ENCODE measurements at regions not wholly inside any gene's neighbourhood (a gene's known extent, or its start where the extent isn't known, plus 50 kb on each side); places are given as distances from the start of the nearest gene placed in this dataset.

DNA sequence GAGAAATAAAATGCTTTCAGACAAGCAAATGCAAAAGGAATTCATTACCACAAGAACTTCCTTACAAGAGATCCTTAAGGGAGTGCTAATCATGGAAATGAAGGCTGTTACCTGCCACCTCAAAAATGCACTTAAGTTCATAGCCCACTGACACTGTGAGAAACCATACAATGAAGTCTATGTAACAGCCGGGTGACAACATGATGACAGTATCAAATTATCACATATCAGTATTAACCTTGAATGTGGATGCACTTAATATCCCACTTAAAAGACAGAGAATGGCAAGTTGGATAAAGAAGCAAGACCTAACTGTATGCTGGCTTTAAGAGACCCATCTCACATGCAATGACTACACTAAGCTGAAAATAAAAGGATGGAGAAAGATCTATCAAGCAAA lies 403.4 kb upstream of the MC4R start:
- no peak overlapping the region for H3K4me3 Mint-ChIP-seq (ENCODE audit: low read depth)
- TF ChIP-seq, protein P1, sequence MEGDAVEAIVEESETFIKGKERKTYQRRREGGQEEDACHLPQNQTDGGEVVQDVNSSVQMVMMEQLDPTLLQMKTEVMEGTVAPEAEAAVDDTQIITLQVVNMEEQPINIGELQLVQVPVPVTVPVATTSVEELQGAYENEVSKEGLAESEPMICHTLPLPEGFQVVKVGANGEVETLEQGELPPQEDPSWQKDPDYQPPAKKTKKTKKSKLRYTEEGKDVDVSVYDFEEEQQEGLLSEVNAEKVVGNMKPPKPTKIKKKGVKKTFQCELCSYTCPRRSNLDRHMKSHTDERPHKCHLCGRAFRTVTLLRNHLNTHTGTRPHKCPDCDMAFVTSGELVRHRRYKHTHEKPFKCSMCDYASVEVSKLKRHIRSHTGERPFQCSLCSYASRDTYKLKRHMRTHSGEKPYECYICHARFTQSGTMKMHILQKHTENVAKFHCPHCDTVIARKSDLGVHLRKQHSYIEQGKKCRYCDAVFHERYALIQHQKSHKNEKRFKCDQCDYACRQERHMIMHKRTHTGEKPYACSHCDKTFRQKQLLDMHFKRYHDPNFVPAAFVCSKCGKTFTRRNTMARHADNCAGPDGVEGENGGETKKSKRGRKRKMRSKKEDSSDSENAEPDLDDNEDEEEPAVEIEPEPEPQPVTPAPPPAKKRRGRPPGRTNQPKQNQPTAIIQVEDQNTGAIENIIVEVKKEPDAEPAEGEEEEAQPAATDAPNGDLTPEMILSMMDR (IDR thresholded peaks at IDR 0.05; ENCODE audit: unreplicated experiment), result no peak
- no peak overlapping the region for H3K27ac Mint-ChIP-seq
- no peaks in the 10 kb centered on the region for H3K27me3 Mint-ChIP-seq
- H3K36me3 Mint-ChIP-seq (ENCODE audit: insufficient read depth), result no peaks in the 10 kb centered on the region
- peaks cover 24% of the 10 kb centered on the region for H3K9me3 Mint-ChIP-seq (ENCODE audit: low read depth)
- no peak for DNase-seq (ENCODE audit: low spot score, unreplicated experiment)
- no peaks in the 10 kb centered on the region for H3K4me1 Mint-ChIP-seq (ENCODE audit: low read depth)

DNA sequence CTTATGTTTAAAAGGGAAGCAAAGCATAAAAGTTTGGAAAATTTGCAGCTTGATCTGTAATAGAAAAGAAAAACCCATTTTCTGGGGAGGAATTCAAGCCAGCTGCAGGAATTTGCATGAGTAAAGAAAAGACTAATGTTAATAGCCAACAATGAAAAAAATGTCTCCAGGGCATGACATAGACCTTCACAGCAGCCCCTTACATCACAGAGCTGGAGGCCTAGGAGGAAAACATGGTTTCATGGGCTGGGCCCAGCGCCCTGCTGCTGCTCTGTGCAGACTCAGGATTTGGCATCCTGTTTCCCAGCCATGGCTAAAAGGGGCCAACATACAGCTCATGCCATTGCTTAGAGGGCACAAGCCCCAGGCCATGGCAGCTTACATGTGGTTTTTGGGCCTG lies 411.6 kb upstream of the MC4R start:
- no peaks in the 10 kb centered on the region for H3K36me3 Mint-ChIP-seq (ENCODE audit: insufficient read depth)
- H3K9me3 Mint-ChIP-seq (ENCODE audit: low read depth), result peaks cover 18% of the 10 kb centered on the region
- TF ChIP-seq, protein P1 (IDR thresholded peaks at IDR 0.05; ENCODE audit: unreplicated experiment), result no peak
- H3K27me3 Mint-ChIP-seq, result no peaks in the 10 kb centered on the region
- H3K4me1 Mint-ChIP-seq (ENCODE audit: low read depth), result no peaks in the 10 kb centered on the region
- DNase-seq (ENCODE audit: low spot score, unreplicated experiment), result no peak
- no peak overlapping the region for H3K4me3 Mint-ChIP-seq (ENCODE audit: low read depth)
- no peak overlapping the region for H3K27ac Mint-ChIP-seq

DNA sequence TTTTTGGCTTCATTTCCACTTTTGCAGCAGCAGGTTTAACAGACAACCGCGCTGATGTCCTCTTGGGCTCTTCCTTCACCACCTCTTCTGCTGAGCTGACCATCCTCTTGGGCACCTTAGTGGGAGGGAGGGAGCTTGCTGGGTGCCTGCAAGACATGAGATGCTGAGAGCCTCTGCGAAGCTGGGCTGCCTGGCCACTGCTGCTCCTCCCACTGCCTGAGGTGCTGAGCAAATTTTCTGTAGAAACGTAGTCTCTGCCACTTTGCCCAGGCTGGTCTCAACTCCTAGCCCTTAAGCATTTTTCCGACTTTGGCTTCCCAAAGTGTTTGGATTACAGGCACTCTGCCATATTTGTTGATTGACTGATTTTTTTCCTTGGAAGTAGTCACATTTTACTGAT lies 422.2 kb upstream of the MC4R start:
- Mint-ChIP-seq H3K27me3 (no peaks in the 10 kb centered on the region), H3K36me3 (ENCODE audit: insufficient read depth) (no peaks in the 10 kb centered on the region), H3K9me3 (ENCODE audit: low read depth) (no peaks in the 10 kb centered on the region), H3K4me3 (ENCODE audit: low read depth) (no peak overlapping the region), H3K4me1 (ENCODE audit: low read depth) (no peaks in the 10 kb centered on the region), H3K27ac (no peak overlapping the region)
- TF ChIP-seq, protein P1 (IDR thresholded peaks at IDR 0.05; ENCODE audit: unreplicated experiment), result no peak
- no peak for DNase-seq (ENCODE audit: low spot score, unreplicated experiment)

DNA sequence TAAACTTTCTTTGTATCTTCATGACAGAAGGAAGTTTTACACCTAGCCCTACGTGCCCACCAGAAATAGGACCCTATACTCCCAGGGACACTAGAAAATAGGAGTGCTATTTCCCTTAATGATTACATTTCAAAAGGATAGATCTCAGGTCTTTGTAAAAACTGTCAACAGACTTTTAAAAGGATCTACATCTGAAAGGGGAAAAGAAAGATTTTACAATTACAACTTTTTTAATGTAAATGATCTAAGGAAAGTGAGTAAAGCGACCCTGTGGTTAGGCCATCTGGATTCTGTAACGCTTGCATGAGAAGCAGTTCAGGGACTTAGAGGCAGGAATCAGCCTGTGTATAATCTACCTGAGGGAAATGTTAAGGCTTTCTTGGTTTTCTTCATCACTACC lies 431.8 kb upstream of the MC4R start:
- no peak overlapping the region for H3K4me3 Mint-ChIP-seq (ENCODE audit: low read depth)
- TF ChIP-seq, protein P1 (IDR thresholded peaks at IDR 0.05; ENCODE audit: unreplicated experiment), result no peak
- no peaks in the 10 kb centered on the region for H3K27me3 Mint-ChIP-seq
- no peak overlapping the region for H3K27ac Mint-ChIP-seq
- H3K9me3 Mint-ChIP-seq (ENCODE audit: low read depth), result no peaks in the 10 kb centered on the region
- no peaks in the 10 kb centered on the region for H3K36me3 Mint-ChIP-seq (ENCODE audit: insufficient read depth)
- H3K4me1 Mint-ChIP-seq (ENCODE audit: low read depth), result no peaks in the 10 kb centered on the region
- no peak for DNase-seq (ENCODE audit: low spot score, unreplicated experiment)

DNA sequence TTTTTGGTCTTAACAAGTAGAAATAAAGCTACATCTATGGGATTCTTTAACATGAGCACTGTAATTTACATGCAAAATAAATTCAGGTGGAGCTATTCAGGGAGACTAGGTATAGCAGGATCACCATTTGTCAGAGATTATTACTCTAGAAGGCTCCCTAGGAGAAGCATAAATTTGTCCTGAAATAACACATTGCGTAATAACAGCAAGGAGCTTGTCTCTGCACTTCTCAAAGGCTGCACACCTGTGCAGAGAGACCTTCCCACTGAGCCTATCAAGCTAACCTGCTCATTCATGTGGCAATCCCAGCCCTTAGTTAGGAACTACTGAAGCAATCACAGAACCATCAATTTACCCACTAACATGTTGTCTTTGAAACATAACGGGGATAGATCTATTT lies 437.4 kb upstream of the MC4R start:
- Mint-ChIP-seq H3K9me3 (ENCODE audit: low read depth) (no peaks in the 10 kb centered on the region), H3K4me1 (ENCODE audit: low read depth) (no peaks in the 10 kb centered on the region), H3K27me3 (no peaks in the 10 kb centered on the region), H3K4me3 (ENCODE audit: low read depth) (no peak overlapping the region), H3K27ac (no peak overlapping the region), H3K36me3 (ENCODE audit: insufficient read depth) (no peaks in the 10 kb centered on the region)
- TF ChIP-seq, protein P1 (IDR thresholded peaks at IDR 0.05; ENCODE audit: unreplicated experiment), result no peak
- no peak for DNase-seq (ENCODE audit: low spot score, unreplicated experiment)
